ENCODE measurements at regions not wholly inside any gene's neighbourhood (a gene's known extent, or its start where the extent isn't known, plus 50 kb on each side); places are given as distances from the start of the nearest gene placed in this dataset.

DNA sequence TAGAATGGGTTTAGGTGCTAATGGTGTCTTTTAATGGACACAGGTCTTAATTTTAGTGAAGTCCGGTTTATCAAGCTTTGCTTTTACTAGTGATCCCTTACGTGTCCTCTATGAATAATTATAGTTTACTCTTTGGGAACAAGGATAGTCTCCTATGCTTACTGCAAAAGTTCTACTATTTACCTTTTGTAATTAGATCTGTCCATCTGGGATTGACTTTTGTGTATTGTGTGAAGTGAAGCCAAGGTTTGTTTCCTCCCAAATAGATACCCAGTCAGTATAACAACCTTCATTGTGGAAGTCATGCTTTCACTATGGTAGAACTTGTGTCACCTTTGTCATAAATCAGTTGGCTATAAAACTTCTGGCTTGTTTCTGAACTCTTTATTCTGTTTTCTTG, 740.9 kb upstream of the CRIM1 start:
- no peaks in the 10 kb centered on the region for H3K27me3 ChIP-seq
- no peak for TF ChIP-seq POLR2A (IDR thresholded peaks at IDR 0.05)
- TF ChIP-seq, protein P1, sequence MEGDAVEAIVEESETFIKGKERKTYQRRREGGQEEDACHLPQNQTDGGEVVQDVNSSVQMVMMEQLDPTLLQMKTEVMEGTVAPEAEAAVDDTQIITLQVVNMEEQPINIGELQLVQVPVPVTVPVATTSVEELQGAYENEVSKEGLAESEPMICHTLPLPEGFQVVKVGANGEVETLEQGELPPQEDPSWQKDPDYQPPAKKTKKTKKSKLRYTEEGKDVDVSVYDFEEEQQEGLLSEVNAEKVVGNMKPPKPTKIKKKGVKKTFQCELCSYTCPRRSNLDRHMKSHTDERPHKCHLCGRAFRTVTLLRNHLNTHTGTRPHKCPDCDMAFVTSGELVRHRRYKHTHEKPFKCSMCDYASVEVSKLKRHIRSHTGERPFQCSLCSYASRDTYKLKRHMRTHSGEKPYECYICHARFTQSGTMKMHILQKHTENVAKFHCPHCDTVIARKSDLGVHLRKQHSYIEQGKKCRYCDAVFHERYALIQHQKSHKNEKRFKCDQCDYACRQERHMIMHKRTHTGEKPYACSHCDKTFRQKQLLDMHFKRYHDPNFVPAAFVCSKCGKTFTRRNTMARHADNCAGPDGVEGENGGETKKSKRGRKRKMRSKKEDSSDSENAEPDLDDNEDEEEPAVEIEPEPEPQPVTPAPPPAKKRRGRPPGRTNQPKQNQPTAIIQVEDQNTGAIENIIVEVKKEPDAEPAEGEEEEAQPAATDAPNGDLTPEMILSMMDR (IDR thresholded peaks at IDR 0.05): no peak
- DNase-seq: no peak
- H3K4me1 ChIP-seq: no peaks in the 10 kb centered on the region
- no peaks in the 10 kb centered on the region for H3K9me3 ChIP-seq
- no peak overlapping the region for H3K4me3 ChIP-seq
- no peaks in the 10 kb centered on the region for H3K36me3 ChIP-seq
- intact Hi-C loops (cut with DNase I; ENCODE audit: low total_unique reads): no loop called here
- H3K27ac ChIP-seq: no peak overlapping the region

DNA sequence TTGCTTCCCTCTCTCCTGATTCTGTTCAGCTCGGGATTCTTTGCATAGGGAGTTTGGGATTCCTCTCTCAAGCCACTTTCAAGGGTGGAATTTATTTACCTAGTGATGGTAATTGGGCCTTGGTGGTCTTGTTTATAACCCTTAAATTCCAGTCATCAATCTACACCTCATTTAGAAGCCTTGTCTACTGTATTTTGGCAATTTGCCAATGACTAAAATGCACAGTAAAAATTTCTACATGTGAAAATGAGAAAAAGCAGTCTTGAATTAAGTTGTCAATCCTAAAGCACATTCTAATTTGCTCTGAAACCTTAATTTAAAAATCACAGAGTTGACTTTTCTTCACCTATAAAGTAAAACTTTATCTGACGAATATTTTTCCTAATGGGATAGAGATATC, 749.2 kb upstream of the CRIM1 start:
- Histone ChIP-seq H3K27me3 (no peaks in the 10 kb centered on the region), H3K36me3 (no peaks in the 10 kb centered on the region), H3K4me1 (no peaks in the 10 kb centered on the region), H3K4me3 (no peak overlapping the region), H3K9me3 (no peaks in the 10 kb centered on the region), H3K27ac (no peak overlapping the region)
- intact Hi-C loops (cut with DNase I; ENCODE audit: low total_unique reads): no loop called here
- DNase-seq: no peak
- TF ChIP-seq POLR2A (IDR thresholded peaks at IDR 0.05): no peak
- TF ChIP-seq, protein P1 (IDR thresholded peaks at IDR 0.05): no peak

DNA sequence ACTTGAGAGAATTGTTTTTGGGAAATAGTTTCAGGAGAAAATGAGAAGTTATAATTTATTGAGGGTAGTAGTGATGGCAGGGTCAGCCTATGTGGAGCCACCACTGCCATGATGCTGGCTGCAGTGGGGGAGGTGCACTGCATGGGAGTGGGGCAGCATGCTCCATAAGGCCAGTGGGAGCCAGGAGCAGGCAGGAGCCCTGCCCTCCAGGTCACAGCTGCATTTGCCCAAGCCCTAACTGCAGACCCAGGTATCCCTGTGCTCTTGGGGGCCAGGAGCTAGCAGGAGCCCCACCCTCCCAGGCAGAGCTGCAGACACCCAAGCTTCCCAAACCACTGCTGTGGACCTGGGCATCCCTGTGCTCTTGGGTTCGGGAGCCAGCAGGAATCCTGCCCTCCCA, 757.3 kb upstream of the CRIM1 start:
- TF ChIP-seq POLR2A (IDR thresholded peaks at IDR 0.05): no peak
- TF ChIP-seq, protein P1 (IDR thresholded peaks at IDR 0.05): no peak
- intact Hi-C loops (cut with DNase I; ENCODE audit: low total_unique reads): no loop called here
- DNase-seq: no peak
- Histone ChIP-seq H3K4me3 (no peak overlapping the region), H3K36me3 (no peaks in the 10 kb centered on the region), H3K27me3 (no peaks in the 10 kb centered on the region), H3K27ac (no peak overlapping the region), H3K4me1 (no peaks in the 10 kb centered on the region), H3K9me3 (no peaks in the 10 kb centered on the region)

DNA sequence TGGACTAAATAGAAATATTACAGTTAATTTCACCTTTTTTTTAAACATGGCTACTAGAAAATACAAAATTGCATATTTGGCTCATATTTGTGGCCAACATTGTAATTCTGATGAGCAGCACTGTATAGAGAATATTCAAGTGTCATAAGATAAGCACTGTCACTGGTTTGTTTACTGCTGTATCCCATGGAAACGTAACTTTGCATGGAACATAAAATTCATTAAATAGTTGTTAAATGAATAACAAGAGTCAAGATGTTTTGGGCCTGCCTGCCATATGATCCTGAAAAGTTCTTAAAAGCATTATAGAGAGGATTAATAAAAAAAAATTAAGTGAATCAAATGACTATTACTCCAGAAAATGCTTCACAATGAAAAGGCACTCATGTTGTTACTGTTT, 763.7 kb upstream of the CRIM1 start:
- DNase-seq: no peak
- Histone ChIP-seq H3K9me3 (no peaks in the 10 kb centered on the region), H3K27ac (no peak overlapping the region), H3K36me3 (no peaks in the 10 kb centered on the region), H3K4me1 (no peaks in the 10 kb centered on the region), H3K4me3 (no peak overlapping the region), H3K27me3 (no peaks in the 10 kb centered on the region)
- TF ChIP-seq, protein P1 (IDR thresholded peaks at IDR 0.05): no peak
- TF ChIP-seq POLR2A (IDR thresholded peaks at IDR 0.05): no peak
- intact Hi-C loops (cut with DNase I; ENCODE audit: low total_unique reads): no loop called here

DNA sequence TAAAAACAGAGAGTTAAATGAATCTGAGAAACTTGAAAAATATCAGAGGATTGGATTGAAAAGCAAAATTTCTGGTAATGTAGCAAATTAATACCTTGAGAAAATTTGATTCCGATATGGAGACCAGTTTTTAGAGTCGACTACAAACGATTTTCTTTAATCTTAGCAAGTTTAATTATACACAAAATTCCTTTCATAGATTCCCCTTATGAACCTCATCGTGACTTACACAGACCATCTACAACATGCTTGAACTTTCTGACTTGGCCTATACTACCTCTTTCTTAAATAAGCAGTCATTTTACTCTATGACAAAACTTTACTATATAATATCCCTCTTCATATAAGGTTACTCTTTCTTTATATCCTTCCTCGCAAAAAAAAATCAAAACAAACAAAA, 769.6 kb upstream of the CRIM1 start:
- no peaks in the 10 kb centered on the region for H3K27me3 ChIP-seq
- TF ChIP-seq, protein P1 (IDR thresholded peaks at IDR 0.05): no peak
- no peak for TF ChIP-seq POLR2A (IDR thresholded peaks at IDR 0.05)
- no peak overlapping the region for H3K27ac ChIP-seq
- no peaks in the 10 kb centered on the region for H3K9me3 ChIP-seq
- intact Hi-C loops (cut with DNase I; ENCODE audit: low total_unique reads): no loop called here
- no peaks in the 10 kb centered on the region for H3K36me3 ChIP-seq
- no peak for DNase-seq
- H3K4me3 ChIP-seq: no peak overlapping the region
- no peaks in the 10 kb centered on the region for H3K4me1 ChIP-seq

All from uterus (tissue), 3 donors.